GM21576 (cell line): ENCODE measurements at regions not wholly inside any gene's neighbourhood (a gene's known extent, or its start where the extent isn't known, plus 50 kb on each side); places are given as distances from the start of the nearest gene placed in this dataset.
"Not testable (repeated sequence)": the region's sequence is repeated elsewhere in the genome, so short reads cannot be mapped to it uniquely, and the experiment has no call there.

Experiments used
- ATAC-seq: cut with Tn5 transposase; IDR thresholded peaks from one replicate; pipeline ENCODE4 v1.9.1; 2021; ENCODE audit warnings: mild to moderate bottlenecking, moderate library complexity; ENCODE audit not compliant: unreplicated experiment

DNA sequence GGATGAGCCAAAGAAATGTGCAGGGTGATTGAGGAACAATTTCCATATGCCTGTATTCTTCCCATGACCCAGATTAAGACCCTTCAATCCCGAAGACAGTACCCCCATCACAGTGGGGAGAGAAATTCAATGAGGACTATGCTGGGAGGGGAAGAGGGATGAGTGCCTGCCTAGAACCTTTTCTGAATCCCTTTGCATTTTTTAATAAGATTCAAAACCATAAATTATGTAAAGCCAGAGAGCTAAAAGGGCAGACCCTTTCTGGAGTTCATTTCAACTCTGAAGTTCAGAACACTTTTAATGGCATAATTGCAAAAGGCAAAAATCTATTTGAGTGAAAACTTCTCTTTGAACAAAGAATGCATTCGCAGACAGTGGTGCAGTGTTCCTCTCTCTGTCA lies 529.5 kb downstream of the NTRK3 start:
- ATAC-seq = no peak

DNA sequence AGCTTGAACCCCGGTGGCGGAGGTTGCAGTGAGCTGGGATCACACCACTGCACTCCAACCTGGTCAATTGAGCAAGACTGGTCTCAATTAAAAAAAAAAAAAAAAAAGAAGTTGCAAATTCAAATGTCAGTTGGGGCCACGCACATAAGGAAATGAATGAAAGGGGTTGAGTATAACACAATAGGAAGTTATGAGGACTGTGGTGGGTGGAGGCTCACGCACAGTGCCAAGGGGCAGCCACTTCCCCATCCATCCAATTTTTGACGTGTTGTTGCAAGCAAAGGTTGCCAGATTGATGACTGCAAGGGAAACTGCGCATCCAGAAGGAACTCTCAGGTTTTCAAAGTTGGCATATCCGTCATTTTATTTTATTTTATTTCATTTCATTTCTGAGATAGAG lies 532.2 kb downstream of the NTRK3 start:
- no peak for ATAC-seq

GRCh38 chr15:87722941-87723691 lies 533.4 kb downstream of the NTRK3 start:
- no peak for ATAC-seq

- ATAC-seq = no peak
Measured at GRCh38 chr15:87720235-87720634, 536.3 kb downstream of the NTRK3 start.

GRCh38 chr15:87716422-87716821 lies 540.1 kb downstream of the NTRK3 start:
- ATAC-seq = no peak

GRCh38 chr15:87715252-87715651 lies 541.3 kb downstream of the NTRK3 start:
- ATAC-seq = no peak

DNA sequence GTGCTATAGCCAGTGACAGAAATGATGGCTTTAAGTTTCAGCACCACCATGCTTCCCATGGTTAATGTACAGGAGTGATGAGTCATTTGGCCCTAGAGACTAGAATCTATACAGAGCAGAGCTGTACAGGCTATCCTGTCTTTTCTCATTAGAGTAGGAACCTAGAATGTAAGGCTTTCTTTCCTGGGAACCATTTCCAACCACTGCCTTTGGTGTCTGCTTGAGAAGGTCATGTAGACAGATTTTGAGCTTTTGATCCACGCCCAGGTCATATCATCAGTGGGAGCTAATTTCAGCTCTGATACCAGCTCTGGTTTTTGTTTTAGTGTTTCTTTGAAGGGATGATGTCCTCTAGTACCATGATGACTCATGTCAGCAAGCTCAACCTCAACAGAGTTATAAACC lies 543.1 kb downstream of the NTRK3 start:
- ATAC-seq = no peak

- ATAC-seq = no peak
Measured at GRCh38 chr15:87712211-87712610, 544.3 kb downstream of the NTRK3 start.

DNA sequence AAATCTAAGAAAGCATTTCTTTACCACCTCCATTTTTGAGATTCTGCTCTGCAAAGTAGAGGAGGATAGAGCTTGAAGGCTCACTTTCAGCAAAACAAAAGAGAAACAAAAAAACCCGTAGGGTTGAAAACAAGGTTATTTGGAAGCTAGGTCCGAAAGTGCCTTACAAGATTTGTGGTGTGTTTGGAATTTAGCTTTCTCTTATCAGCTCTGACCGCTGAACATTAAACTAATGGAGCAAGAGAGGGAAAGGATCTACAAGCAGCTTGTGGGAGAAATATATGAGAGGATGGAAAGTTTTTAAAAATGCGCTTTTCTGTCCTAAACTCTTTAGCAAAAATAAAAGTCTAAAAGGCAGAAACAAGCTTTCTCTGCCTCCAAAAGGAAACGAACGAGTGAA lies 545.5 kb downstream of the NTRK3 start:
- ATAC-seq = no peak

- no peak for ATAC-seq
Measured at GRCh38 chr15:87710406-87710805, 546.1 kb downstream of the NTRK3 start.

DNA sequence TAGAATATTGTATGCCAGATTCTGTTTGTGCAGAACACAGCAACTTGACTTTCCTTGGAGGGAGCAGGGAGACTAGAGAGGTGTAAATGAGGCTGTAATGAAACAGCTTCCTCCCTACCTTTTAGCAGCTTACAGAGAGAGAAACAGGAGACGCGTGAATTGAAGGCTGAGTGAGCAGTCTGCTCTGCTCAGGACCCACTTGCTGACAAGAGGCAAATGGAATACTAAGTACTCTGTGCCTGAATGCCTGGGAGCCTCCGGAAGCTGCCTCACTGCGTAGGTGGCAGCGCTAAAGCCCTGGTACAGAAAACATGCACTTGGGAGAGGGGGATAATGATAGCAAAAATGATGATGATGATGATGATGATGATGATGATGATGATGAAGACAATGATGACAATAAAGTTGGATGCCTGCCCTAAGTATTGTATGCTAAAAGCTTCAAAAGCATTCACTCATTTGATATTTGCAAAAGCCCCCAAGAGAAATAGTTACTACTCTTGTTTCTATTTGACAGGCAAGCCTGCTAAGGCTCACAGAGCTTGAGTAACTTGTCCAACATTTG lies 548.9 kb downstream of the NTRK3 start:
- ATAC-seq = no peak

- no peak for ATAC-seq
Measured at GRCh38 chr15:87707071-87707470, 549.5 kb downstream of the NTRK3 start.

DNA sequence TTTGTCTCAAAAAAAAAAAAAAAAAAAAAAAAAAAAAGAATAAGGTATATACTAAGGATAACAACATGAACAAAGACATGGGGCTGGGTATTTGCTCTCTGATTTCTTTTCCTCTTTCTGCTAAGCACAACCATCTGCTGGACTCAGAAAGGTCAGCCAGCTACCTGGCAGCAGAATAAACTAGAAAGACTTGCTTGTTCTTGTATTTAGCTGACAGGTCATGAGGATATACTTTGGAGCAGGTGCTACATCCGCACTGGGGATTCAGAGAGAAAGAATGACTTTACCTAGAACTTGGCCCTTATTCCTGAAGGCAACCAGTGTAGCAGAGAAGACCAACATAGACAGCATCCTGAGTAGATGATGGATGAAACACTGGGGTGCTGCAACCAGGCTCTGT lies 550.5 kb downstream of the NTRK3 start:
- ATAC-seq = no peak

GRCh38 chr15:87704276-87704675 lies 552.3 kb downstream of the NTRK3 start:
- ATAC-seq = no peak

DNA sequence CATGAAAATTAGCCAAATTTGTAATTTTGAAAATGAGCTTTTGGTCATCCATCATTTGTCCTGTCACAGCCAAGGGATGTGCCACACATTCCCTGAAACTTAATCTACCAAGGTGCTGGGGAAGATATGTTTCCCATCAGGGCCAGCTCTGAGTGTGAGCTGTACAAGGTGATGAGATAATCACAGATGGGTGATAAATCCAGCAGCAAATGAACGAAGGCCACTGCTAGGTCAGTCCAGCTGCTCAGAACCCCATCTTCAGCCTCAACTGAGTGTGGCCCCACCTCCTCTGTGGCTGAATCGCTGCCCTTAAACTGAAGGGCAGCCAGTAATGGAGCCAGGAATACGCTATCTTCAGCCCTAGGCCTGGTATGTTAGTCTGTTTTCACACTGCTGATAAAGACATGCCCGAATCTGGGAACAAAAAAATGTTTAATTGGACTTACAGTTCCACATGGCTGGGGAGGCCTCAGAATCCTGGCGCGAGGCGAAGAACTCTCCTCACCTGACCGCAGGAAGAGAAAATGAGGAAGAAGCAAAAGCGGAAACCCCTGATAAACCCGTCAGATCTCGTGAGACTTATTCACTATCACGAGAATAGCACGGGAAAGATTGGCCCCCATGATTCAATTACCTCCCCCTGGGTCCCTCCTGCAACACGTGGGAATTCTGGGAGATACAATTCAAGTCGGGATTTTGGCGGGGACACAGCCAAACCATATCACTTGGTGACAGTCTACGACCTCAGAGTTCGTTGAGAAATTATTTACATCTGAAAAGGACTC lies 553.0 kb downstream of the NTRK3 start:
- ATAC-seq = no peak

- no peak for ATAC-seq
Measured at GRCh38 chr15:87702270-87702669, 554.3 kb downstream of the NTRK3 start.

- not testable (repeated sequence) for ATAC-seq
Measured at GRCh38 chr15:87698467-87698866, 558.1 kb downstream of the NTRK3 start.

DNA sequence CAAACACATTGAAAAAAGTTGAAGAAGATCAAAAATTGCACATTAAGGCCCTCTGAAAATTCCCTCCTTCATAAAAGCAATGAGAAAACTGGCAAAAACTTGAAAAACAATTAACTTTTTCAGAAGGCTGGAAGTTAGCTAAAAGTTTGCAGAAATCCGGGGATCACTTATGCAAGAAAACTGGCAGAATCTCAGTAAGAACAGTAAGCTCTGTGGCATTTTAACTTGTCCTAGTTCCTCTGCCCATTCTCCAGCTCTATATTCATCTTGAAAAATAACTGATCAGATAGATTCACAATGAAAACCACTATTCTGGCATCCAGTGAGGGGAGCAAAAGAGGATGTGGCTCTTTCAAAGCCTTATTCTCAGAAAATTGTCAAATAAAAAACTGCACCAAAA lies 566.8 kb downstream of the NTRK3 start:
- no peak for ATAC-seq

- no peak for ATAC-seq
Measured at GRCh38 chr15:87687523-87687870, 569.0 kb downstream of the NTRK3 start.

DNA sequence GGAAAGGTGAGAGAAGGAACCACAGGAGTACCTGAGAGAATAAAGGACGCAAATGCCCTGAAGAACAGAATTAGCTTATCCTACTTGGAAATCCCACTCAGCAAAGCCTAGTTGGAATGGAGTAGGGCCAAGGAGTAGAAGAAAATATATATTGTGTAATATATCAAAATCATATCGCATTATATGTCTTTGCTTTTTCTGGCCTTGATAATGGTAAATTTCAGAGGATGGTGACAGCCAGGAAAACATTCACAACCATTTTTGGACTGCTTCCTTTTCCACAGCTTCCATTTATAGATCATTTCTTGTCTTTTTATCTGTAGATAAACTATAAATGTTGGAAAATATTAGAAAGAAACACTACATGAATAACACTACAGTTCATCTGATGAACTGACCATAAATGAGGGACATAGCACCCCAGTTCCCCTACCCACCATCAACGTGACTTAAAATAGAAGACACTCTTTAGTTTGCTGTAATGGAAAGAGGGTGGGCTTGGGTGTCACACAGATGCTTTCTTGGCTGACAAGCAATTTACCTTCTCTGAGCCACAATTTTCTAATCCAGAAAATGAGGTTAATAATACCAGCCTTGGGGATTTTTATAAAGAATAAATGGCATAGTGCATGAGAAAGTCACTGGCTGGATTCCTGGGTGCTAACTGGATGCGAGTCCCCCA lies 569.6 kb downstream of the NTRK3 start:
- ATAC-seq = no peak

- no peak for ATAC-seq
Measured at GRCh38 chr15:87686339-87686738, 570.2 kb downstream of the NTRK3 start.

- ATAC-seq = no peak
Measured at GRCh38 chr15:87682527-87682926, 574.0 kb downstream of the NTRK3 start.
